ENCODE measurements at regions not wholly inside any gene's neighbourhood (a gene's known extent, or its start where the extent isn't known, plus 50 kb on each side); places are given as distances from the start of the nearest gene placed in this dataset.

DNA sequence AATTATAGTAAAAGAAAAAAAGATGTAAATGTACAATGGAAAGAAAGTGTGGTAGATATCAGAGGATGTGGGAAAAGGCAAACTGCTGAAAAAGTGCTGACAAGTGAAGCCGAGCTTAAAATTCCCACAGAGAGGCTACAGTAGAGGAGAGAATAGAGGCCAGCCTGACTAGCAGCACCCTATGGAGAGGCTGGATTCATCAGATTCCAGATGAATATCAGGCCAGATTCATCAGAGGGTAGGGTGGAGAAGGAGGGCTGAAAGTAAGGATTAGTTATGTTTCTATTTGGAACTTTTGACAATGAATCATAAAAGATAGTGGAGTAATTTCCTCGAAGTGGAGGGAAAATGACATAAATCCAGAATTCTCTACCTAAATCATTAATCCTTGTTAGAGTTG lies 60.4 kb upstream of the NEK7 start:
- H3K27ac ChIP-seq: no peak overlapping the region
- TF ChIP-seq, protein P1, sequence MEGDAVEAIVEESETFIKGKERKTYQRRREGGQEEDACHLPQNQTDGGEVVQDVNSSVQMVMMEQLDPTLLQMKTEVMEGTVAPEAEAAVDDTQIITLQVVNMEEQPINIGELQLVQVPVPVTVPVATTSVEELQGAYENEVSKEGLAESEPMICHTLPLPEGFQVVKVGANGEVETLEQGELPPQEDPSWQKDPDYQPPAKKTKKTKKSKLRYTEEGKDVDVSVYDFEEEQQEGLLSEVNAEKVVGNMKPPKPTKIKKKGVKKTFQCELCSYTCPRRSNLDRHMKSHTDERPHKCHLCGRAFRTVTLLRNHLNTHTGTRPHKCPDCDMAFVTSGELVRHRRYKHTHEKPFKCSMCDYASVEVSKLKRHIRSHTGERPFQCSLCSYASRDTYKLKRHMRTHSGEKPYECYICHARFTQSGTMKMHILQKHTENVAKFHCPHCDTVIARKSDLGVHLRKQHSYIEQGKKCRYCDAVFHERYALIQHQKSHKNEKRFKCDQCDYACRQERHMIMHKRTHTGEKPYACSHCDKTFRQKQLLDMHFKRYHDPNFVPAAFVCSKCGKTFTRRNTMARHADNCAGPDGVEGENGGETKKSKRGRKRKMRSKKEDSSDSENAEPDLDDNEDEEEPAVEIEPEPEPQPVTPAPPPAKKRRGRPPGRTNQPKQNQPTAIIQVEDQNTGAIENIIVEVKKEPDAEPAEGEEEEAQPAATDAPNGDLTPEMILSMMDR (conservative IDR thresholded peaks at IDR 0.05): no peak

DNA sequence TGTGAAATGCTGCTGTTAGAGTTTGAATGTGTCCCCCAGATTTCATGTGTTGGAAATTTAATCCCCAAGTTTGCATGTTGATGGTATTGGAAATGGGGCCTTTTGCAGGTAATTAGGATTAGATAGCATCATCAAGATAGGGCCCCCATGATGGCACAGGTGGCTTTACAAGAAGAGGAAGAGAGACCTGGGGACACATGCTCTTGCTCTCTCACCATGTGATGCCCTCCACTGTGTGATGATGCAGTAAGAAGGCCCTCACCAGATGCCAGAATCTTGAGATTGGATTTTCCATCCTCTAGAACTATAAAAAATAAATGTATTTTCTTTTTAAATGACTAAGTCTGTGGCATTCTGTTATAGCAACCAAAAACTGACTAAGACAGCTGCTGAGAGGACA lies 57.0 kb upstream of the NEK7 start:
- TF ChIP-seq, protein P1 (conservative IDR thresholded peaks at IDR 0.05): no peak
- no peak overlapping the region for H3K27ac ChIP-seq

DNA sequence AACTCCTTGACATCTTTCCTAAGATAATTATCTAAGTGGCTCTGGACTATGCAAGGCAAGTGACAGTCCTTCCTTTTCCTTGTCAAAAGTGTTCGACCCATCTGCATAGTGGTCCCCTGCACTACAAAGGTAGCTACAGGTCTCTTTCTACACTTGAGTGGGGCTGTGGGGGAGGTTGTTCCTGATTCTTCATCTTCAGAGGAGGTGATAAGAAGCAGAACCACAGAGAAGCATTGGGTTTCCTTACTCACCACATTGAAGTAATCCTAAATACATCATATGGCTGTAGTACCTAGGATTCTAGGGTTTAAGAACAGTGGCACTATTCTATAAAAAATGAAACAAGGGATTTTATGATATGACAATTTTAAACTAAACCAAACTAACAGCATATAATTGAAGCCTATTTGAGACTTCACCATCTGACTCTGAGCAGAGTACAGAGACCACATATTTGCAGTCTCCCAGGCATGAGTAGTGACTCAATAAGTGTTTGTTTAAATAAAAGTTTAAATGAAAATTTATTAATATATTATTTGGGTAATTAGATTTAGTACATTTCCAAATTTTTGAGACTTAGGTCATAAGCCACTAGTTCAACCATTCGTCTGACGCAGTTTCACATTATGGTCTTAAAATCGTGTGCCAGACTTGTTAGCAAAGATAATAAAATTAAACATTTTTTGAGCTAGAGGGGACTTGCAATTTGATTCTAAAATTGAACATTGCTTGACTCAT lies 54.9 kb upstream of the NEK7 start:
- no peak overlapping the region for H3K27ac ChIP-seq

DNA sequence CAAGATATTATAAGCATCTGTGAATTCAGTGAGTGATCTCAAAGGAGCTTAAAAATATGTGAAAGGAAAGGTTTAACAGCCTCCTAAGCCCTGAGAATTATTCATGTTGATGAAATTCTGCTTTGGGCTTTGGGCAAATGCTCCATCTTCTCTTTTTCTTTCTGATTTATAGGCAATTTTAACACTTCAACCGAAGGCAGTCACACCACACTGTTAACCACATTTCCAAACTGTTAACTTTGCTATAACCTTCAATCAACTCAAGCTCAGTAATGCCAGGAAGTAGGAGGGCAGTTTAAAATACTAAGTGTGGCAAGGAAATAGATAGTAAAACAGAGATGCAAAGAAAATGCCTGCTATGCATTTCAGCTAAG lies 54.4 kb upstream of the NEK7 start:
- no peak overlapping the region for H3K27ac ChIP-seq
- TF ChIP-seq, protein P1 (conservative IDR thresholded peaks at IDR 0.05): no peak

More for the DNA sequence above, 54.9 kb upstream of the NEK7 start:
- TF ChIP-seq, protein P1 (conservative IDR thresholded peaks at IDR 0.05): no peak

DNA sequence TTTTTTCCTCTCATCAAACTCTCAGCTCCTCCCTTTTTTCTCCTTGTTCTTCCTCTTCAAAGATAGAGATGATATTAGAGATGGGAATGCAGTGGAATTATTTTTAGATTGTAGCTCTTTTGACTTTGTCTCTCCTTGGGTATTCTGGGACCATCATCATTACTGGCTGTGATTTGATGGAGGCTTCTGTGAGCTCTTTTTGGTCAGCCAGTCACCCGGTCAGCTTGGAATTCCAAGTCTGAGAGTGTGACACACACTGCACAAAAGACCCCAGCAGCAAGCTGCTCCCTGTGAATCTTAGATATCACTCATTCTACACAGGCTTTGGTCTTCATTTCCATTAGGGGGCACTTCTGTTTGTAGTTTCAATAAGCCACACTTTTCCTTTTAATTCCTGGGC lies 51.6 kb upstream of the NEK7 start:
- no peak overlapping the region for H3K27ac ChIP-seq
- TF ChIP-seq, protein P1 (conservative IDR thresholded peaks at IDR 0.05): no peak

DNA sequence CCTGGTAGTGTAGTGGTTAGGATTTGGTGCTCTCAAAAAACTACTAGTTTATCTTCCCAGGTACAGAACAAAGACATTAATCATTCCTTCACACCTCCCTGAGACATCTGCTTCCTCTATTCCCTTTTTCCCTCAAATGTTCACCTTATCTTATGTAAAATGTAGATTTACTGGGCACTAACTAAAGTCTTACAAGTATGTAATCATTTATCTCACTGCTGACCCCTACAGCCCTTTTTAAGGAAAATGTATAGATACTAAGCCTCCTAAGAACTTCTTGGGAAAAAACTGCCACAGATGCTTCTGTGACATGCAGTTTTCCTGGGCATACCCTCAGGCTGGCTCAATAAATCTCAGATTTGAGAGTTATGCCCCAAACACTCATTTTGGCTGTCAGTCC lies 50.8 kb upstream of the NEK7 start:
- H3K27ac ChIP-seq: no peak overlapping the region
- TF ChIP-seq, protein P1 (conservative IDR thresholded peaks at IDR 0.05): no peak
